ENCODE measurements at regions not wholly inside any gene's neighbourhood (a gene's known extent, or its start where the extent isn't known, plus 50 kb on each side); places are given as distances from the start of the nearest gene placed in this dataset.

- DNase-seq (ENCODE audit: low read depth in 6 of 9, low spot score in 9 of 9): no peak
- Histone ChIP-seq H3K4me1 (ENCODE audit: control insufficient read depth in 2 of 2, insufficient read depth in 2 of 2, low read length in 2 of 2) (peaks cover 2 to 13% of the 10 kb centered on the region in 2 donors), H3K4me3 (ENCODE audit: low read length in 2 of 2) (no peak overlapping the region), H3K27me3 (ENCODE audit: control insufficient read depth in 2 of 2, insufficient read depth in 1 of 2, low read length in 1 of 2) (no peaks in the 10 kb centered on the region), H3K36me3 (ENCODE audit: control insufficient read depth in 2 of 2, insufficient read depth in 2 of 2, low read length in 1 of 2) (no peaks in the 10 kb centered on the region), H3K27ac (ENCODE audit: low read depth in 1 of 2, low read length in 1 of 2) (no peak overlapping the region), H3K9me3 (ENCODE audit: control insufficient read depth in 2 of 2, insufficient read depth in 1 of 2, low read length in 1 of 2) (no peaks in the 10 kb centered on the region)
- 91% methylated on average over 3 of the region's 3 CpGs for WGBS
Measured at GRCh38 chr3:18641916-18642315, 216.8 kb upstream of the SATB1 start.

GRCh38 chr3:18635215-18635614 lies 210.1 kb upstream of the SATB1 start:
- no peak overlapping the region for H3K4me3 ChIP-seq (ENCODE audit: low read length in 2 of 2)
- DNase-seq (ENCODE audit: low read depth in 6 of 9, low spot score in 9 of 9): no peak
- no peaks in the 10 kb centered on the region for H3K4me1 ChIP-seq (ENCODE audit: control insufficient read depth in 2 of 2, insufficient read depth in 2 of 2, low read length in 2 of 2)
- 71% methylated on average over 3 of the region's 3 CpGs for WGBS
- H3K36me3 ChIP-seq (ENCODE audit: control insufficient read depth in 2 of 2, insufficient read depth in 2 of 2, low read length in 1 of 2): no peaks in the 10 kb centered on the region
- no peak overlapping the region for H3K27ac ChIP-seq (ENCODE audit: low read depth in 1 of 2, low read length in 1 of 2)
- no peaks in the 10 kb centered on the region for H3K9me3 ChIP-seq (ENCODE audit: control insufficient read depth in 2 of 2, insufficient read depth in 1 of 2, low read length in 1 of 2)
- H3K27me3 ChIP-seq (ENCODE audit: control insufficient read depth in 2 of 2, insufficient read depth in 1 of 2, low read length in 1 of 2): no peaks in the 10 kb centered on the region

GRCh38 chr3:18634461-18634860 lies 209.3 kb upstream of the SATB1 start:
- 98% methylated on average over 6 of the region's 6 CpGs for WGBS
- Histone ChIP-seq H3K4me1 (ENCODE audit: control insufficient read depth in 2 of 2, insufficient read depth in 2 of 2, low read length in 2 of 2) (no peaks in the 10 kb centered on the region), H3K4me3 (ENCODE audit: low read length in 2 of 2) (no peak overlapping the region), H3K36me3 (ENCODE audit: control insufficient read depth in 2 of 2, insufficient read depth in 2 of 2, low read length in 1 of 2) (no peaks in the 10 kb centered on the region), H3K27ac (ENCODE audit: low read depth in 1 of 2, low read length in 1 of 2) (no peak overlapping the region), H3K27me3 (ENCODE audit: control insufficient read depth in 2 of 2, insufficient read depth in 1 of 2, low read length in 1 of 2) (no peaks in the 10 kb centered on the region), H3K9me3 (ENCODE audit: control insufficient read depth in 2 of 2, insufficient read depth in 1 of 2, low read length in 1 of 2) (no peaks in the 10 kb centered on the region)
- no peak for DNase-seq (ENCODE audit: low read depth in 6 of 9, low spot score in 9 of 9)

- Histone ChIP-seq H3K27ac (ENCODE audit: low read depth in 1 of 2, low read length in 1 of 2) (no peak overlapping the region), H3K27me3 (ENCODE audit: control insufficient read depth in 2 of 2, insufficient read depth in 1 of 2, low read length in 1 of 2) (no peaks in the 10 kb centered on the region), H3K9me3 (ENCODE audit: control insufficient read depth in 2 of 2, insufficient read depth in 1 of 2, low read length in 1 of 2) (no peaks in the 10 kb centered on the region), H3K36me3 (ENCODE audit: control insufficient read depth in 2 of 2, insufficient read depth in 2 of 2, low read length in 1 of 2) (no peaks in the 10 kb centered on the region), H3K4me1 (ENCODE audit: control insufficient read depth in 2 of 2, insufficient read depth in 2 of 2, low read length in 2 of 2) (no peaks in the 10 kb centered on the region), H3K4me3 (ENCODE audit: low read length in 2 of 2) (no peak overlapping the region)
- 96% methylated on average over 7 of the region's 7 CpGs for WGBS
- DNase-seq (ENCODE audit: low read depth in 6 of 9, low spot score in 9 of 9): no peak
Measured at GRCh38 chr3:18633002-18633401, 207.9 kb upstream of the SATB1 start.

- Histone ChIP-seq H3K27ac (ENCODE audit: low read depth in 1 of 2, low read length in 1 of 2) (no peak overlapping the region), H3K36me3 (ENCODE audit: control insufficient read depth in 2 of 2, insufficient read depth in 2 of 2, low read length in 1 of 2) (no peaks in the 10 kb centered on the region), H3K27me3 (ENCODE audit: control insufficient read depth in 2 of 2, insufficient read depth in 1 of 2, low read length in 1 of 2) (no peaks in the 10 kb centered on the region), H3K4me1 (ENCODE audit: control insufficient read depth in 2 of 2, insufficient read depth in 2 of 2, low read length in 2 of 2) (no peaks in the 10 kb centered on the region), H3K9me3 (ENCODE audit: control insufficient read depth in 2 of 2, insufficient read depth in 1 of 2, low read length in 1 of 2) (no peaks in the 10 kb centered on the region), H3K4me3 (ENCODE audit: low read length in 2 of 2) (no peak overlapping the region)
- DNase-seq (ENCODE audit: low read depth in 6 of 9, low spot score in 9 of 9): no peak
- WGBS: 96% methylated on average over 4 of the region's 4 CpGs
Measured at GRCh38 chr3:18630295-18630694, 205.2 kb upstream of the SATB1 start.

- no peak for DNase-seq (ENCODE audit: low read depth in 6 of 9, low spot score in 9 of 9)
- no peak overlapping the region for H3K27ac ChIP-seq (ENCODE audit: low read depth in 1 of 2, low read length in 1 of 2)
- peaks cover 0 to 6% of the 10 kb centered on the region in 2 donors for H3K4me1 ChIP-seq (ENCODE audit: control insufficient read depth in 2 of 2, insufficient read depth in 2 of 2, low read length in 2 of 2)
- WGBS: 97% methylated on average over 2 of the region's 2 CpGs
- H3K4me3 ChIP-seq (ENCODE audit: low read length in 2 of 2): no peak overlapping the region
- no peaks in the 10 kb centered on the region for H3K36me3 ChIP-seq (ENCODE audit: control insufficient read depth in 2 of 2, insufficient read depth in 2 of 2, low read length in 1 of 2)
- H3K9me3 ChIP-seq (ENCODE audit: control insufficient read depth in 2 of 2, insufficient read depth in 1 of 2, low read length in 1 of 2): no peaks in the 10 kb centered on the region
- H3K27me3 ChIP-seq (ENCODE audit: control insufficient read depth in 2 of 2, insufficient read depth in 1 of 2, low read length in 1 of 2): no peaks in the 10 kb centered on the region
Measured at GRCh38 chr3:18625085-18625484, 199.9 kb upstream of the SATB1 start.

- no peak for DNase-seq (ENCODE audit: low read depth in 6 of 9, low spot score in 9 of 9)
- 99% methylated on average over 6 of the region's 6 CpGs for WGBS
- no peaks in the 10 kb centered on the region for H3K36me3 ChIP-seq (ENCODE audit: control insufficient read depth in 2 of 2, insufficient read depth in 2 of 2, low read length in 1 of 2)
- H3K9me3 ChIP-seq (ENCODE audit: control insufficient read depth in 2 of 2, insufficient read depth in 1 of 2, low read length in 1 of 2): no peaks in the 10 kb centered on the region
- H3K27me3 ChIP-seq (ENCODE audit: control insufficient read depth in 2 of 2, insufficient read depth in 1 of 2, low read length in 1 of 2): no peaks in the 10 kb centered on the region
- no peak overlapping the region for H3K4me3 ChIP-seq (ENCODE audit: low read length in 2 of 2)
- H3K27ac ChIP-seq (ENCODE audit: low read depth in 1 of 2, low read length in 1 of 2): no peak overlapping the region
- H3K4me1 ChIP-seq (ENCODE audit: control insufficient read depth in 2 of 2, insufficient read depth in 2 of 2, low read length in 2 of 2): peaks cover 0 to 6% of the 10 kb centered on the region in 2 donors
Measured at GRCh38 chr3:18623220-18623619, 198.1 kb upstream of the SATB1 start.

GRCh38 chr3:18618723-18619122 lies 193.6 kb upstream of the SATB1 start:
- H3K27ac ChIP-seq (ENCODE audit: low read depth in 1 of 2, low read length in 1 of 2): no peak overlapping the region
- H3K27me3 ChIP-seq (ENCODE audit: control insufficient read depth in 2 of 2, insufficient read depth in 1 of 2, low read length in 1 of 2): no peaks in the 10 kb centered on the region
- H3K4me1 ChIP-seq (ENCODE audit: control insufficient read depth in 2 of 2, insufficient read depth in 2 of 2, low read length in 2 of 2): no peaks in the 10 kb centered on the region
- H3K36me3 ChIP-seq (ENCODE audit: control insufficient read depth in 2 of 2, insufficient read depth in 2 of 2, low read length in 1 of 2): no peaks in the 10 kb centered on the region
- no peak for DNase-seq (ENCODE audit: low read depth in 6 of 9, low spot score in 9 of 9)
- H3K4me3 ChIP-seq (ENCODE audit: low read length in 2 of 2): no peak overlapping the region
- H3K9me3 ChIP-seq (ENCODE audit: control insufficient read depth in 2 of 2, insufficient read depth in 1 of 2, low read length in 1 of 2): no peaks in the 10 kb centered on the region

- H3K4me3 ChIP-seq (ENCODE audit: low read length in 2 of 2): no peak overlapping the region
- H3K9me3 ChIP-seq (ENCODE audit: control insufficient read depth in 2 of 2, insufficient read depth in 1 of 2, low read length in 1 of 2): no peaks in the 10 kb centered on the region
- H3K27ac ChIP-seq (ENCODE audit: low read depth in 1 of 2, low read length in 1 of 2): no peak overlapping the region
- no peaks in the 10 kb centered on the region for H3K36me3 ChIP-seq (ENCODE audit: control insufficient read depth in 2 of 2, insufficient read depth in 2 of 2, low read length in 1 of 2)
- DNase-seq (ENCODE audit: low read depth in 6 of 9, low spot score in 9 of 9): no peak
- no peaks in the 10 kb centered on the region for H3K4me1 ChIP-seq (ENCODE audit: control insufficient read depth in 2 of 2, insufficient read depth in 2 of 2, low read length in 2 of 2)
- 99% methylated on average over 1 of the region's 1 CpG for WGBS
- H3K27me3 ChIP-seq (ENCODE audit: control insufficient read depth in 2 of 2, insufficient read depth in 1 of 2, low read length in 1 of 2): no peaks in the 10 kb centered on the region
Measured at GRCh38 chr3:18611991-18612390, 186.9 kb upstream of the SATB1 start.

- no peak overlapping the region for H3K27ac ChIP-seq (ENCODE audit: low read depth in 1 of 2, low read length in 1 of 2)
- WGBS: 91% methylated on average over 4 of the region's 4 CpGs
- no peaks in the 10 kb centered on the region for H3K4me1 ChIP-seq (ENCODE audit: control insufficient read depth in 2 of 2, insufficient read depth in 2 of 2, low read length in 2 of 2)
- H3K9me3 ChIP-seq (ENCODE audit: control insufficient read depth in 2 of 2, insufficient read depth in 1 of 2, low read length in 1 of 2): no peaks in the 10 kb centered on the region
- no peaks in the 10 kb centered on the region for H3K36me3 ChIP-seq (ENCODE audit: control insufficient read depth in 2 of 2, insufficient read depth in 2 of 2, low read length in 1 of 2)
- no peaks in the 10 kb centered on the region for H3K27me3 ChIP-seq (ENCODE audit: control insufficient read depth in 2 of 2, insufficient read depth in 1 of 2, low read length in 1 of 2)
- no peak for DNase-seq (ENCODE audit: low read depth in 6 of 9, low spot score in 9 of 9)
- H3K4me3 ChIP-seq (ENCODE audit: low read length in 2 of 2): no peak overlapping the region
Measured at GRCh38 chr3:18609187-18609586, 184.0 kb upstream of the SATB1 start.

Measured in thymus (tissue), 11 donors.